ENCODE measurements at regions not wholly inside any gene's neighbourhood (a gene's known extent, or its start where the extent isn't known, plus 50 kb on each side); places are given as distances from the start of the nearest gene placed in this dataset.
A peak's percentile ranks its signal among the peaks of the same experiment; 100 is the strongest.

GRCh38 chr7:1360521-1360971 lies 98.7 kb downstream of the MICALL2 start:
- DNase-seq = no peak

DNA sequence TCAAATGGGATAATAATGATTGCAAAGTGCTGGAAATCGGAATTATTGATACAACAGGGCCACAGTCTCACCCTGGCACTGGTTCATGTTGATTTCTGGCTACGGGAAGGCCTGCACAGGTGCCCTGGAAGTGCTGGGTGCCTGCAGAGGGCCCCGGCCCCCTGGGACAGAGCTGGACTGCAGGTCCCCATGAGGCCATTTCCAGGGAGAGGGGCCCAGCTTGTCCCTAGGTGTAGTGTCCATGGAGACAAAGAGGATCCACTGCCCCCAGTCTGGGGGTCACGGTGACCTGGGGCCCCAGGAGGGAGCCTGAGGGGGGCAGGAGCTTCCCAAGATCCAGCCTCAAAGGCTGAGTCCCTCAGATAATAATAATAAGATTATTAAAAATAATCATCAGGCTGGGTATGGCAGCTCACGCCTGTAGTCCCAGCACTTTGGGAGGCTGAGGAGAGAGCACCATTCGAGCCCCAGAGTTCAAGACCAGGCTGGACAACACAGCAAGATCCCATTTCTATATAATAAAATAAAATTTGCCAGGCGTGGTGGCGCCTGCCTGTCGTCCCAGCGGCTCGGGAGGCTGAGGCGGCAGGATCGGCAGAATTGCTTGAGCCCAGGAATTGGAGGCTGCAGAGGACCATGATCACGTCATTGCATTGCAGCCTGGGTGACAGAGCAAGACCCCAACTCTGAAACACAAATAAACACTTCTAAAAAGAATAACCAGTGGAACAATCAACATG lies 98.1 kb downstream of the MICALL2 start:
- no peak for DNase-seq

- DNase-seq = no peak
These were observed 97.5 kb downstream of the MICALL2 start for GRCh38 chr7:1361756-1362125.

DNA sequence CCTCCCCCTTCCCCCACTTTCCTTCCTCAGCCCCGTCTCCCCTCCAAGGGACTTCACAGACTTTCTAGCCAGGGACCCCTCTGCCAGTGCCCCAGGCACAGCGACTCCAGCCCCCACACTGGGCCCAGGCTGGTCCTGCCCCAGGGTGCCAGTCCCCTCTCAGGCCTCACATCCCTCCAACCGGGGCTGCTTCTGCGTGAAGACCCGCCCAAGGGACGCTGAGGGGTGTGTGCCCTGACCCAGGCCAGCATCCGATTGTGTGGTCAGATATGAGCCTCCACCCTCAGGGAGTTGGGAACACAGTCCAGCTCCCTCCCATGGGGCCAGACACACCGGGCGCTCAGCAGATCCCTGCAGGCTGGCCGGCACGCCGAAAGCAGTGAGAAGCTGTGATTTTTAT lies 97.0 kb downstream of the MICALL2 start:
- no peak for DNase-seq

DNA sequence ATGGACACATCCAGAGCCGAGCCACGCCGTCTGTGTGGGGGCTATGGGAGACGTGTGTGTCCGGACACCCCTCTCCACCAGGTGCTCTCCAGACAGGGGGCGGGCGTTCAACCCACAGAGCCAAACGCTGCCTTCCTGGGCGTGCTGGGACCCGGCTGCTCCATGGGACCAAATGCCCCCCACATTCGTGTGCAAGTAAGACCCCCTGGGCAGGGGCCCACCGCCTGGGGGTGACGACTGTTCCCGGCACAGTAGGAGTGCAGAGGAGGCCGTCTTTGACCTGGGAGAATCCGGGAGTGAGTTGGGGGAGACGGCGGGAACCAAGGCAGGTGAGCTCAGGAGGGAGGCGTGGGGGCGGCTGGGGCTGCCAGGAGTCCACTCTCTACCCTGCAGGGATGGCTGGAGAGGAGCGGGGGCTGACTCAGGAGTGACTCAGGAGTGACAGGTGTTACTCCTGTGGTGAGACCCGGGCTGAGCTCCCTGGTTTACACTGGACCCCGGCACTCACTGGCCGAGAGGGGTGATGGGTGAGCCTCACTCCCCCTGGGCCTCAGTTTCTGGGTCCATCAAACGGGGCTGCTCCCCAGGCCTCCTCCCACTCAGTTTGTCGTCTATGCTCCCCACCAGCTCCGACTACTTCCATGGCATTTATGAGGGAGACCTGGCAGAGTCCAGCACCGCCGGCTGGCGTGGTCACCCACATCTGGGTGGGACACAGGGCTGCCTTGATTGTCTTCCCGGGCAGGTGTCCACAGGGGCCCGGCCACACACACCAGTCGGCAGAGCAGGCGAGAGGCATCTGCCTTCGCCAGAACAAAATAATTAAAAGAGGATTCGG lies 95.0 kb downstream of the MICALL2 start:
- DNase-seq = no peak

GRCh38 chr7:1364906-1365570 lies 94.2 kb downstream of the MICALL2 start:
- DNase-seq = no peak

GRCh38 chr7:1365846-1366245 lies 93.4 kb downstream of the MICALL2 start:
- no peak for DNase-seq

GRCh38 chr7:1366801-1367405 lies 92.4 kb downstream of the MICALL2 start:
- no peak for DNase-seq

- DNase-seq = no peak
These were observed 91.6 kb downstream of the MICALL2 start for GRCh38 chr7:1367501-1368183.

DNA sequence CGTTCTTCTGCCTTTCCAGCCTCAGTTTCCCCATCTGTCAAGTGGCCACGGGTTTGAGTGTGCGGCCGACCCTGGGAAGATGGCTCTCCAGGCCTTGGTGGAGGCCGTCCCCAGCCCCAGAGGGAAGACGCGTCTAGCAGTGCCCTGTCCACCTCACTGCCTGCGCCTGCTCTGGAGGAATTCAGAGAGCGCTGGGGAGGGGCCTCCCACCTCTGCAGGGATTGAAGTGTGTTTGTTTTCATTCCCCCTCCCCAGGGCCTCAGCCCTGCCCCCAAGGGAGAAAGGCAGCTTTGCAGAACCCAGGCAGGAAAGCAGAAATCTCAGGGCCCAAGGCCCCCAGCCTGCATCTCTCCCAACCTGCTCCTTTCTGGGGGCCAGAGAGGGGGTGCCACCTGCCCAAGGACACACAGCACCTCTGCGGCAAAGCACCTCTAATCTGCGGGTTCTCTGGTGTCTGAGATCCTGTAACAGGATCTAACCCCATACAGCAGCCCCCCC lies 91.0 kb downstream of the MICALL2 start:
- DNase-seq = no peak

DNA sequence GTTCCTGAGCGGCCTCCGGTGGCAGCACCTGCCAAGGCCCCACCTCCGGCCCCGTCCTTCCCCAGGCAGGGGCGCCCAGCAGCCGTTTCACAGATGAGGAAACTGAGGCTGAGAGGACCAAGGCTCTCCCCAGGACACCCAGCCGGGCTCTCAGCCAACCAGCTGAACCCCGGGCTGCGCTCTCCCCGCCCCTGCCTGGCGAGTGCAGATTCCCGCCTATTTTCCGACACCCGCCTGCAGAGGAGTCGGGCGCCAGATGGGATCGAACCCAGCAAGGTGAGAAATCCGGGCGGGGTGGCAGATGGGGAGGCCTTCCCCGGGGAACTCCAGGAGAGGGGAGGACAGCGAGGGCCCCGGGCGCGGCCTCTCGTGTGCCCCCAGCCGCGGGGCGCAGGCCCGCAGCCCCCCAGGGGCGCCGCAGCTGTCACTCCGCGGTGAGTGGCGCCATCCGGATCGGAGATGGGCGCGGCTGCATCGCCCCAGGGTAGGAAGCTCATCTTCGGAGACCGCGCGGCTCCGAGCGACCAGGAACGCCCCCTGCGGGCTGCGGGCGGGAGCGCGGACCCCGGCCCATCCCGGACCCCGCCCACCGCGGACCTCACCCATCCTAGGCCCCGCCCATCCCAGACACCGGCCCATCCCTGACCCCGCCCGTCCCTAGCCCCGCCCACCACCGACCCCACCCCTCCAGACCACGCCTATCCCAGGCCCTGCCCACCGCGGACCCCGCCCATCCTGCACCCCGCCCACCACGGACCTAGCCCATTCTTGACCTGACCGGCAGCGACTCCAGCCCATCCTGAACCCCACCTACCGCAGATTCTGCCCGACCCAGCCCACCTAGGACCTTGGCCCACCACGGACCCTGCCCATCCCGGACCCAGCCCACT lies 90.3 kb downstream of the MICALL2 start:
- DNase-seq = peak in 2 of 5 experiments; percentile 23 to 40

DNA sequence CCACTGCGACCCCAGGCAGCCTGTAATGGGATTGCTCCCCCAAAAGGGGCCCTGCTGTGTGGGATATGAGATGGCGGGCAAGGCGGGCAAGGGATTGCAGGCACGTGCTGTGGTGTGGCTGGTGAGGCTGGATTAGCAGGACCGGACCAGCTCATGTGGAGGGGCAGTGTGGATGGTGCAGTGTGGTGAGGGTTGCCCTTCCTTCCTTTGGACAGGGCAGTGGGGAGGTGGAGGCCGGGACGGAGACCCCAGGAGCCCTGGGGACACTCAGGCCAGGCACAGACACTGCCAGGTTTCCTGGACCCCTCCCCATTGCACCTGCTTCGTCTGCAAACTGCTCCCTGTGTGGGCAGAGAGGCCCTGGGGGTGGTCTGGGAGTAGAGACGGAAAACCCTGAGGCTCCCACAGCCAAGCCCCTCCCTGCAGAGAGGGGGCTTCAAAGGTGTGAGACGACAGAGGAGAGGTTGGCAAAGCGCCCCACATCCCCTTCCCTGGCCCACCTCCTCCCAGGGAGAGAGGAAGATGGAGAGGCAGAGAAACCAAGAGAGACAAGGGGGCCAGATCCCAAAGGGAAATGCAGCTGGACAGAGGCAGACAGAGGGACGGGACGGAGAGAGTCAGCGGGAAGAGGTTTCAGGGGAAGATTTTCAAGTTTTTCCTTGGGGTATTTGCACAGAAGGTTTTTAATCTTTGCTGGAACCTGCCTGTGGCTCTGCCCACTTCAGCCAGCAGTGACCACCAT lies 89.2 kb downstream of the MICALL2 start:
- no peak for DNase-seq

- DNase-seq = no peak
These were observed 88.5 kb downstream of the MICALL2 start for GRCh38 chr7:1370738-1371137.

DNA sequence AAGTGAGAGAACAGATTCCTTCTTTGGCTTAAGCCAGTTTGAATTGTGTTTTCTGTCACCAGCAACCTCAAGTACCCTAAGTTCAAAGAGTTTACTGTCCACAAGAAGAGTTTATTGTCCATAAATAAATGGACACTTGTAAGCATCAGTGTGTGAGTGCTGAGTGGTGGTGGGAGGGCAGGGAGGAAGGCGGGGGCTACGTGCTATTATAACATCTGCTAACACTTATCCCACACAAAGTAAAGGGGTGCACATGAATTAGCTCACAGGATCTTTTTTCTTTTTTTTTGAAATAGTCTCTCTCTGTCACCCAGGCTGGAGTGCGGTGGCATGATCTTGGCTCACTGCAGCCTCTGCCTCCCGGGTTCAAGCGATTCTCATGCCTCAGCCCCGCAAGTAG lies 87.2 kb downstream of the MICALL2 start:
- DNase-seq = no peak

GRCh38 chr7:1372671-1373379 lies 86.4 kb downstream of the MICALL2 start:
- no peak for DNase-seq

- DNase-seq = no peak
These were observed 82.0 kb downstream of the MICALL2 start for GRCh38 chr7:1377111-1377909.

DNA sequence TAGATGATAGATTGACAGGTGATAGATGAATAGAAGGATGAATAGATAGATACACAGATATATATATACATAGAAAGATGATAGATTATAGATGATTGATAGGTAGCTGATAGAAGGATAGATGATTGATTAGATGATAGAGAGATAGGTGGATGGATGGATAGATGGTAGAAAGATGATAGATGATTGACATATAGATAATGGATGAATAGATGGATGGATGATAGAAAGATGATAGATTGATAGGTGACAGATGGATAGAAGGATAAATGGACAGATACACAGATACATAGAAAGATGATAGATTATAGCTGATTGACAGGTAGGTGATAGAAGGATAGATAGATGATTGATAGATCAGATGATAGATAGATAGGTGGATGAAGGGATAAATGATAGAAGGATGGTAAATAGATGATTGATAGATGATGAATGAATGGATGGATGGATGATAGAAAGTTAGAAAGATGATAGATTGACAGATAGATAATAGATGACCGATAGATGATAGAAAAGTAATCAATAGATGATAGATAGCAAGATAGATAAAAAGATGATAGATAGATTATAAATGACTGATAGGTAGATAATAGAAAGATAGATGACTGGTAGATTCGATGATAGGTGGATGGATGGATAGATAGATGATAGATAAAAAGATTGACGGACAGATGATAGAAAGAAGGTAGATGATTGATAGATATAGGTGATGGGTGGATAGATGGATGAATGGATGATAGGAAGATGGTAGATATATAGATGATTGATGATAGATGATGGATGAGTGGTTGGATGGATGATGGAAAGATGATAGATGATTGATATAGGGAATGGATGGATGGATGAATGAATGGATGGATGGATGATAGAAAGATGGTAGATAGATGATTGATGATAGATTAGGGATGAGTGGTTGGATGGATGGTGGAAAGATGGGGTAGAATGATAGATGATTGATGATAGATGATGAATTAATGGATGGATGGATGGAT lies 80.4 kb downstream of the MICALL2 start:
- DNase-seq = no peak

Measured in T-helper 2 cell (primary cell).